ENCODE measurements at regions not wholly inside any gene's neighbourhood (a gene's known extent, or its start where the extent isn't known, plus 50 kb on each side); places are given as distances from the start of the nearest gene placed in this dataset.
A peak's percentile ranks its signal among the peaks of the same experiment; 100 is the strongest.

DNA sequence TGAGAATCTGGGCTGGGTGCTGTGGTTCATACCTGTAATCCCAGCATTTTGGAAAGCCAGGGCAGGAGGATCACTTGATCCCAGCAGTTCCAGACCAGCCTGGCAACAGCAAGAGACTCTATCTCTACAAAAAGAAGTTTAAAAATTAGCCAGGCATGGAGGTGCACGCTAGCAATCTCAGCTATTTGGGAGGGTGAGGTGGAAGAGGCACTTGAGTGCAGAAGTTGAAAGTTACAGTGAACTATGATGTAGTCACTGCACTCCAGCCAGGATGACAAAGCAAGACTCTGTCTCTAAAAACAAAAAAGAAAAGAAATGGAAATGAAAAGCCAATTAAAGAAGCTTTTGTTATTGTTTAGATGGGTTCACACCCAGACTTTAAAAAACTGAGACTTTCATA, 131.6 kb upstream of the RASA1 start:
- TF ChIP-seq CTCF (IDR thresholded peaks at IDR 0.05): no peak
- peak in 1 of 2 donors; percentile 36 for TF ChIP-seq POLR2A (IDR thresholded peaks at IDR 0.05)

Data from thyroid gland (tissue), 4 donors.